ENCODE measurements at regions not wholly inside any gene's neighbourhood (a gene's known extent, or its start where the extent isn't known, plus 50 kb on each side); places are given as distances from the start of the nearest gene placed in this dataset.

GRCh38 chr10:43898592-43898991 lies 249.9 kb upstream of the ZNF32 start:
- H3K9me3 ChIP-seq (ENCODE audit: control insufficient read depth, insufficient read depth, low read depth, low read length) = no peaks in the 10 kb centered on the region
- TF ChIP-seq REST (IDR thresholded peaks at IDR 0.05; ENCODE audit: insufficient read depth in 1 of 2, low read depth in 2 of 2, low read length in 1 of 2) = no peak
- no peak for TF ChIP-seq POLR2AphosphoS5 (IDR thresholded peaks at IDR 0.05; ENCODE audit: low read depth, low read length)
- no peak for TF ChIP-seq TCF7L2 (IDR thresholded peaks at IDR 0.05; ENCODE audit: low read depth, low read length)
- TF ChIP-seq SIN3A (IDR thresholded peaks at IDR 0.05; ENCODE audit: borderline replicate concordance, insufficient read depth, low read depth, low read length) = no peak
- no peak for TF ChIP-seq CTCF (IDR thresholded peaks at IDR 0.05)
- H3K4me1 ChIP-seq (ENCODE audit: control insufficient read depth, insufficient read depth, low read length) = no peaks in the 10 kb centered on the region
- no TSS peak for BruUV-seq (replicated peaks)
- H3K27me3 ChIP-seq (ENCODE audit: control insufficient read depth, insufficient read depth, low read length) = no peaks in the 10 kb centered on the region; the same call in 1 of the 2 replicates
- H3K27ac ChIP-seq (ENCODE audit: low read length) = no peak overlapping the region
- intact Hi-C loops (cut with micrococcal nuclease; ENCODE audit: unreplicated experiment) (no loop called here), in situ Hi-C loops (cut with HindIII; ENCODE audit: low pct_unique_long_range_greater_than_20kb, low sequenced_read_pairs) (no loop called here)
- no peaks in the 10 kb centered on the region for H3K36me3 ChIP-seq (ENCODE audit: control insufficient read depth, insufficient read depth, low read length)
- ATAC-seq = no peak
- H3K4me3 ChIP-seq (ENCODE audit: low read depth in 2 of 2, low read length in 2 of 2) = no peak overlapping the region
- POLR2A ChIA-PET = no interaction called here
- DNase-seq (ENCODE audit: low read depth, low spot score) = no peak
- CTCF ChIA-PET = no interaction called here

GRCh38 chr10:43897765-43898419 lies 249.2 kb upstream of the ZNF32 start:
- no TSS peak for BruUV-seq (replicated peaks)
- Histone ChIP-seq H3K27me3 (ENCODE audit: control insufficient read depth, insufficient read depth, low read length) (no peaks in the 10 kb centered on the region; the same call in 1 of the 2 replicates), H3K27ac (ENCODE audit: low read length) (no peak overlapping the region), H3K9me3 (ENCODE audit: control insufficient read depth, insufficient read depth, low read depth, low read length) (no peaks in the 10 kb centered on the region), H3K36me3 (ENCODE audit: control insufficient read depth, insufficient read depth, low read length) (no peaks in the 10 kb centered on the region), H3K4me1 (ENCODE audit: control insufficient read depth, insufficient read depth, low read length) (no peaks in the 10 kb centered on the region), H3K4me3 (ENCODE audit: low read depth in 2 of 2, low read length in 2 of 2) (no peak overlapping the region)
- ATAC-seq (no peak), DNase-seq (ENCODE audit: low read depth, low spot score) (no peak)
- no peak for TF ChIP-seq TCF7L2 (IDR thresholded peaks at IDR 0.05; ENCODE audit: low read depth, low read length)
- ChIA-PET POLR2A (no interaction called here), CTCF (no interaction called here)
- intact Hi-C loops (cut with micrococcal nuclease; ENCODE audit: unreplicated experiment) = no loop called here
- in situ Hi-C loops (cut with HindIII; ENCODE audit: low pct_unique_long_range_greater_than_20kb, low sequenced_read_pairs) = no loop called here

GRCh38 chr10:43892062-43892770 lies 243.5 kb upstream of the ZNF32 start:
- ChIA-PET POLR2A (no interaction called here), CTCF (no interaction called here)
- 0 out of 2 replicates have a peak, but pooled peaks cover 7% of the 10 kb centered on the region for H3K27me3 ChIP-seq (ENCODE audit: control insufficient read depth, insufficient read depth, low read length)
- no peak overlapping the region for H3K4me3 ChIP-seq (ENCODE audit: low read depth in 2 of 2, low read length in 2 of 2)
- intact Hi-C loops (cut with micrococcal nuclease; ENCODE audit: unreplicated experiment) = no loop called here
- in situ Hi-C loops (cut with HindIII; ENCODE audit: low pct_unique_long_range_greater_than_20kb, low sequenced_read_pairs) = no loop called here
- no peaks in the 10 kb centered on the region for H3K4me1 ChIP-seq (ENCODE audit: control insufficient read depth, insufficient read depth, low read length)
- H3K9me3 ChIP-seq (ENCODE audit: control insufficient read depth, insufficient read depth, low read depth, low read length) = no peaks in the 10 kb centered on the region
- ATAC-seq = no peak
- TF ChIP-seq REST (IDR thresholded peaks at IDR 0.05; ENCODE audit: insufficient read depth in 1 of 2, low read depth in 2 of 2, low read length in 1 of 2) (no peak), CTCF (IDR thresholded peaks at IDR 0.05) (no peak), TCF7L2 (IDR thresholded peaks at IDR 0.05; ENCODE audit: low read depth, low read length) (no peak), SIN3A (IDR thresholded peaks at IDR 0.05; ENCODE audit: borderline replicate concordance, insufficient read depth, low read depth, low read length) (no peak), POLR2AphosphoS5 (IDR thresholded peaks at IDR 0.05; ENCODE audit: low read depth, low read length) (no peak)
- DNase-seq (ENCODE audit: low read depth, low spot score) = no peak
- BruUV-seq (replicated peaks) = no TSS peak
- H3K36me3 ChIP-seq (ENCODE audit: control insufficient read depth, insufficient read depth, low read length) = no peaks in the 10 kb centered on the region
- H3K27ac ChIP-seq (ENCODE audit: low read length) = no peak overlapping the region
